ENCODE measurements at regions not wholly inside any gene's neighbourhood (a gene's known extent, or its start where the extent isn't known, plus 50 kb on each side); places are given as distances from the start of the nearest gene placed in this dataset.

DNA sequence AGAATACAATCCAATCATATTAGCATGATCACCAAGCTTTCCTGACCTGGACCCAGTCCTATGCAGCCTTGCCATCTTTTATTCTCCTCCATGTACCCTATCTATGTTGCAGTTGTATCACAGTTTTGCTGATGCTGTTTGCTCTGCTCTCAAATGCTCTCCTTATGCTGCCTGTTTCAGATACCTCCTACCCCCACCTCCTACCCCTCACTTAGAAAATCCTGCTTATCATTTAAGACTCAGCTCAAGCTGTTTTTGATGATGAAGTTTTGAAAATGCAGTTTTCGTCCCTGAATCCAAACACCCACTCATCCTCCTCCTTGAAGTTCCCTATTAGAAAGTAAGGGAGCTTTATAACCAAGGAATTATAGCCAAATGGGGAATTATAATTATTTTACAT lies 457.4 kb upstream of the ATP2B1 start:
- no peak for TF ChIP-seq POLR2AphosphoS5 (IDR thresholded peaks at IDR 0.05; ENCODE audit: insufficient read depth in 1 of 2, low read depth in 1 of 2)
- TF ChIP-seq, protein P1, sequence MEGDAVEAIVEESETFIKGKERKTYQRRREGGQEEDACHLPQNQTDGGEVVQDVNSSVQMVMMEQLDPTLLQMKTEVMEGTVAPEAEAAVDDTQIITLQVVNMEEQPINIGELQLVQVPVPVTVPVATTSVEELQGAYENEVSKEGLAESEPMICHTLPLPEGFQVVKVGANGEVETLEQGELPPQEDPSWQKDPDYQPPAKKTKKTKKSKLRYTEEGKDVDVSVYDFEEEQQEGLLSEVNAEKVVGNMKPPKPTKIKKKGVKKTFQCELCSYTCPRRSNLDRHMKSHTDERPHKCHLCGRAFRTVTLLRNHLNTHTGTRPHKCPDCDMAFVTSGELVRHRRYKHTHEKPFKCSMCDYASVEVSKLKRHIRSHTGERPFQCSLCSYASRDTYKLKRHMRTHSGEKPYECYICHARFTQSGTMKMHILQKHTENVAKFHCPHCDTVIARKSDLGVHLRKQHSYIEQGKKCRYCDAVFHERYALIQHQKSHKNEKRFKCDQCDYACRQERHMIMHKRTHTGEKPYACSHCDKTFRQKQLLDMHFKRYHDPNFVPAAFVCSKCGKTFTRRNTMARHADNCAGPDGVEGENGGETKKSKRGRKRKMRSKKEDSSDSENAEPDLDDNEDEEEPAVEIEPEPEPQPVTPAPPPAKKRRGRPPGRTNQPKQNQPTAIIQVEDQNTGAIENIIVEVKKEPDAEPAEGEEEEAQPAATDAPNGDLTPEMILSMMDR (IDR thresholded peaks at IDR 0.05): no peak
- no peak for TF ChIP-seq POLR2A (IDR thresholded peaks at IDR 0.05)
- intact Hi-C loops (cut with DNase I): no loop called here
- DNase-seq (ENCODE audit: extremely low spot score in 2 of 2): no peak
- H3K27me3 ChIP-seq: no peaks in the 10 kb centered on the region
- no peaks in the 10 kb centered on the region for H3K36me3 ChIP-seq
- H3K4me3 ChIP-seq: no peak overlapping the region
- no peaks in the 10 kb centered on the region for H3K4me1 ChIP-seq
- no peak overlapping the region for H3K27ac ChIP-seq
- no peaks in the 10 kb centered on the region for H3K9me3 ChIP-seq

DNA sequence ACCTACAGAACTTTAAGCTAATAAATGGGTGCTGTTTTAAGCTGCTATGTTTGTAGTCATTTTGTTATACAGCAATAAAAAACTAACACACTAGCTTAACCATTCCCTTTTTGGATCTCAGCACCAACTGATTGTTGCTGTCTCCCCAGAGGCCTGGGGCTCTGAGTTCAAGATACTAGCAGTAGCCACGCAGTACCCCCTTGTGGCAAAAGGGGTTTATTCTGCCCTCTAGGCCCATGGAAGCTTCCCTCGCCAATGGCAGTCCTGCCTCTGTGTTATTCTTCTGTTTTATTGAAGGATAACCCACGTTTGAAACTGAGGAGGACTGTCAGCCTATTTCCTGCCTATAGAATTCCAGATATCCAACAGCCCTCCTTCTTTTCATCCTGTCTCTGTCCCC lies 455.3 kb upstream of the ATP2B1 start:
- TF ChIP-seq, protein P1 (IDR thresholded peaks at IDR 0.05): no peak
- TF ChIP-seq POLR2AphosphoS5 (IDR thresholded peaks at IDR 0.05; ENCODE audit: insufficient read depth in 1 of 2, low read depth in 1 of 2): no peak
- no peak for TF ChIP-seq POLR2A (IDR thresholded peaks at IDR 0.05)

DNA sequence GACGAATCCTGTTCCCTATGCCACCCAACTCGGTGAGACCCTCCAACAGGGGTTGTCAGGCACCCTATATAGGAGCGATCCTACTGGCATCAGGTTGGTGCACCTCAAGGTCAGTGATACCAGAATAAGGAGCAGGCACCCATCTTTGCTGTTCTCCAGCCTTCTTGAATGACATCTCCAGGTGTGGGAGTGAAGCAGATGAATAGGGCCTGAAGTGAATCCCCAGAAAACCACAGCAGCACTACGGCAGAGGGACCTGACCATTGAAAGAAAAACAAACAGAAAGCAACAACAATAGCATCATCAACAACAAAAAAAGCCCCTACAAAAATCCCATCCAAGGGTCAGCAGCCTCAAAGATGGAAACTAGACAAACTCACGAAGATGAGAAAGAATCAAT lies 445.2 kb upstream of the ATP2B1 start:
- intact Hi-C loops (cut with DNase I): no loop called here
- no peak for DNase-seq (ENCODE audit: extremely low spot score in 2 of 2)
- H3K27me3 ChIP-seq: no peaks in the 10 kb centered on the region
- H3K4me1 ChIP-seq: no peaks in the 10 kb centered on the region
- no peaks in the 10 kb centered on the region for H3K36me3 ChIP-seq
- H3K4me3 ChIP-seq: no peak overlapping the region
- no peaks in the 10 kb centered on the region for H3K9me3 ChIP-seq
- H3K27ac ChIP-seq: no peak overlapping the region
- TF ChIP-seq POLR2A (IDR thresholded peaks at IDR 0.05): no peak
- TF ChIP-seq POLR2AphosphoS5 (IDR thresholded peaks at IDR 0.05; ENCODE audit: insufficient read depth in 1 of 2, low read depth in 1 of 2): no peak
- TF ChIP-seq, protein P1 (IDR thresholded peaks at IDR 0.05): no peak

More for the DNA sequence above, 455.3 kb upstream of the ATP2B1 start:
- Histone ChIP-seq H3K36me3 (no peaks in the 10 kb centered on the region), H3K4me1 (no peaks in the 10 kb centered on the region), H3K27me3 (no peaks in the 10 kb centered on the region), H3K27ac (no peak overlapping the region), H3K4me3 (no peak overlapping the region), H3K9me3 (no peaks in the 10 kb centered on the region)
- no peak for DNase-seq (ENCODE audit: extremely low spot score in 2 of 2)
- intact Hi-C loops (cut with DNase I): no loop called here

DNA sequence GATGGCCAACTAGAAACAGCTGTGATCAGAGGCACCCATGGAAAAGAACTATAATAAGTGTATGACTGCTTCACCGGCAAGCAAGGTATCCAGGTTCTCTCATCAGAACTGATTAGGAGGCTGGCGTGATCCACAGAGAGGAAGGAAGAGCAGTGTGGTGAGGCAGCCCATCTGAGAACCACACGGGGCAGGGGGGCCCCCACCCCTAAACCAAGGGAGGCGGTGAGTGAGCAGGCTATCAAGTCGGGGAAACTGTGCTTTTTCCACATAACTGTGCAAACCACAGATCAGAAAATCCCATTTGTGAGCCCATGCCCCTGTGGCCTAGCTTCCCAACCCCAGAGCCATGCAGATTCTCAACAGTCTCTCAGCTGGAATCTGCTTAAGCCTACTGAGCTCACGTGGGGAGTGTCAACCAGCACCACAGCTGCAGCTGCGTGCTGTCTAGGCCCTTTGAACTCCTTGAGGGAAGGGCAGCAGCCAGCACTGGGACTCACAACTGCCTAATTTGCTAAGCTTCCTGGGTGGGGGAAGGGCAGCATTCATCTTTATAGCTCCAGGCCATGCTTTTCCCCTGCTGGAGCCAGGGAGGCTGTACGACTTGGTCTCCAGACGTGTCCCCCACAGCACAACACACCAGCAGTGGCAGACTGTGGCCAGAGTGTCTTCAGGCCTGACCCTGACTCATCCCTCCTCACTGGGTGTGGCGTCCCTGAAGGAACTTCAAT lies 444.4 kb upstream of the ATP2B1 start:
- DNase-seq (ENCODE audit: extremely low spot score in 2 of 2): no peak
- intact Hi-C loops (cut with DNase I): no loop called here
- H3K4me3 ChIP-seq: no peak overlapping the region
- H3K4me1 ChIP-seq: no peaks in the 10 kb centered on the region
- no peaks in the 10 kb centered on the region for H3K9me3 ChIP-seq
- H3K27me3 ChIP-seq: no peaks in the 10 kb centered on the region
- H3K27ac ChIP-seq: no peak overlapping the region
- TF ChIP-seq, protein P1 (IDR thresholded peaks at IDR 0.05): no peak
- TF ChIP-seq POLR2AphosphoS5 (IDR thresholded peaks at IDR 0.05; ENCODE audit: insufficient read depth in 1 of 2, low read depth in 1 of 2) (no peak), POLR2A (IDR thresholded peaks at IDR 0.05) (no peak)
- H3K36me3 ChIP-seq: no peaks in the 10 kb centered on the region

DNA sequence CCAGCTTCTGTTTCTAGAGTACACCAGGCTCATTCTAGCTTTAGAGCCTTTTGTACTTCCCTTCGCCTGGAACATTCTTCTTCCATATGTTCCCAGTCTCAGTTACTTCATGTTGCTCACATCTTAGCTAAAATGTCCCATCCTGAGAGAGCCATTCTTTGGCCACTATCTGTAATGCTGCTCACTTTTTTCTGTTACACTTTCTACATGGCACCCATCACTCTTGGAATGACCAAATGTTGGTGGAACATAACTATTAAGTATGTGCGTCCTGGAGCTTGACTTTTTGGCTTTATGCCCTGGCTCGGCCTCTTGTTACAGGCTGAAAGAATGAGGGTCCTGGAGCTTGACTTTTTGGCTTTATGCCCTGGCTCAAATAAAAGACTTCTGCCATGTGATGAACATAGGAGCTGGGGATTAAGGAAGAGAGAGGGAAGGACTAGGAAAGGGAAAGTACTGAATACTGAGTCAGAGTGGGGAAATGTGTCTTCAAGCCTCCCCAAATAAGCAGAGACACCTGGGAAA lies 442.9 kb upstream of the ATP2B1 start:
- intact Hi-C loops (cut with DNase I): no loop called here
- Histone ChIP-seq H3K27ac (no peak overlapping the region), H3K9me3 (no peaks in the 10 kb centered on the region), H3K4me1 (no peaks in the 10 kb centered on the region), H3K4me3 (no peak overlapping the region), H3K36me3 (no peaks in the 10 kb centered on the region), H3K27me3 (no peaks in the 10 kb centered on the region)
- DNase-seq (ENCODE audit: extremely low spot score in 2 of 2): no peak
- TF ChIP-seq POLR2A (IDR thresholded peaks at IDR 0.05): no peak
- TF ChIP-seq, protein P1 (IDR thresholded peaks at IDR 0.05): no peak
- no peak for TF ChIP-seq POLR2AphosphoS5 (IDR thresholded peaks at IDR 0.05; ENCODE audit: insufficient read depth in 1 of 2, low read depth in 1 of 2)

Measured in vagina (tissue), 2 donors.